ENCODE measurements at regions not wholly inside any gene's neighbourhood (a gene's known extent, or its start where the extent isn't known, plus 50 kb on each side); places are given as distances from the start of the nearest gene placed in this dataset.

GRCh38 chr4:52292245-52292644, 241.1 kb downstream of the SPATA18 start:
- H3K4me3 ChIP-seq (ENCODE audit: low read depth, low read length), result no peak overlapping the region
- DNase-seq (ENCODE audit: low read depth), result no peak
- no peak for TF ChIP-seq CTCF (IDR thresholded peaks at IDR 0.05; ENCODE audit: low read depth, low read length, missing control alignments)

- H3K4me3 ChIP-seq (ENCODE audit: low read depth, low read length), result no peak overlapping the region
- DNase-seq (ENCODE audit: low read depth), result no peak
- no peak for TF ChIP-seq CTCF (IDR thresholded peaks at IDR 0.05; ENCODE audit: low read depth, low read length, missing control alignments)
These were observed 245.2 kb downstream of the SPATA18 start for GRCh38 chr4:52296341-52296740.

- no peak overlapping the region for H3K4me3 ChIP-seq (ENCODE audit: low read depth, low read length)
- no peak for DNase-seq (ENCODE audit: low read depth)
- no peak for TF ChIP-seq CTCF (IDR thresholded peaks at IDR 0.05; ENCODE audit: low read depth, low read length, missing control alignments)
These were observed 247.3 kb downstream of the SPATA18 start for GRCh38 chr4:52298444-52298843.

- TF ChIP-seq CTCF (IDR thresholded peaks at IDR 0.05; ENCODE audit: low read depth, low read length, missing control alignments), result no peak
- H3K4me3 ChIP-seq (ENCODE audit: low read depth, low read length), result no peak overlapping the region
These were observed 248.0 kb downstream of the SPATA18 start for GRCh38 chr4:52299120-52299519.

GRCh38 chr4:52311464-52312125, 260.5 kb downstream of the SPATA18 start:
- no peak for DNase-seq (ENCODE audit: low read depth)
- TF ChIP-seq CTCF (IDR thresholded peaks at IDR 0.05; ENCODE audit: low read depth, low read length, missing control alignments), result no peak
- no peak overlapping the region for H3K4me3 ChIP-seq (ENCODE audit: low read depth, low read length)

More at GRCh38 chr4:52299120-52299519, 248.0 kb downstream of the SPATA18 start:
- DNase-seq (ENCODE audit: low read depth), result no peak

GRCh38 chr4:52312722-52313121, 261.6 kb downstream of the SPATA18 start:
- TF ChIP-seq CTCF (IDR thresholded peaks at IDR 0.05; ENCODE audit: low read depth, low read length, missing control alignments), result no peak
- no peak for DNase-seq (ENCODE audit: low read depth)
- no peak overlapping the region for H3K4me3 ChIP-seq (ENCODE audit: low read depth, low read length)

- TF ChIP-seq CTCF (IDR thresholded peaks at IDR 0.05; ENCODE audit: low read depth, low read length, missing control alignments), result no peak
- no peak for DNase-seq (ENCODE audit: low read depth)
- no peak overlapping the region for H3K4me3 ChIP-seq (ENCODE audit: low read depth, low read length)
These were observed 266.3 kb downstream of the SPATA18 start for GRCh38 chr4:52317361-52317879.
